HG03025 (cell line): ENCODE measurements at regions not wholly inside any gene's neighbourhood (a gene's known extent, or its start where the extent isn't known, plus 50 kb on each side); places are given as distances from the start of the nearest gene placed in this dataset.
"Not testable (repeated sequence)": the region's sequence is repeated elsewhere in the genome, so short reads cannot be mapped to it uniquely, and the experiment has no call there.

Experiments
- ATAC-seq: cut with Tn5 transposase; IDR thresholded peaks from one replicate; pipeline ENCODE4 v1.9.1; 2021; ENCODE audit warnings: mild to moderate bottlenecking, moderate library complexity; ENCODE audit not compliant: unreplicated experiment, low FRiP score

DNA sequence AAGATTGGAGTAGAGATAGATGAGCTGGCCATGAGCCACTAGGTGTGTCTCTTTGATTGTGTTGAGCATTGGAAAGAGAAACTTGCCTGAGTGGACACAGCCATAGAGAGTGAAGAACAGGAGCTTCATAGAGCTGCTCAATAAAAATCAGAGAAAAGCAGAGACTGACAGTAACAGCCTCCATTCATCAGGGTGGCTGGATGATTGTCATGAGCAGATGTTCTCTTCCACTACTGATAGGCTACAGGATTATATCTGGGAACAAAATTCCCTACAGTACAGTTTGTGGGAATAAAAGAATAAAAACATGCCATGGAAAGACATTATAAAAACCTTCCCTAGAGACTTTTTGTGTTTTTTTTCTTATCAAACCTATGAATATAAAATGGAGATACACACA lies 404.8 kb upstream of the ACVR2A start:
- ATAC-seq = no peak

DNA sequence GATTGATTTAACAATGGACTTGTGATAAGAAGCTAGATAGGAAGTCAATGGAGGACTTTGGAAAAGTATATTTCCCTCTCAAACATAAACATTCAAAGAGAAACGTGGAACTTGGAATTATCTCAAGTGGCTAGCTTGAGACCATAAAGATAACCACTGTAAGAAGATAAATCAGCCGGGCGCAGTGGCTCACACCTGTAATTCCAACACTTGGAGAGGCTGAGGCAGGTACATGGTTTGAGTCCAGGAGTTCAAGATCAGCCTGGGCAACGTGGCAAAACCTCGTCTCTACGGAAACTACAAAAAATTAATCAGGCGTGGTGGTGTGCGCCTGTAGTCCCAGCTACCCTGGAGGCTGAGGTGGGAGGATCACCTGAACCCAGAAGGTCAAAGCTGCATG lies 405.9 kb upstream of the ACVR2A start:
- ATAC-seq = no peak

DNA sequence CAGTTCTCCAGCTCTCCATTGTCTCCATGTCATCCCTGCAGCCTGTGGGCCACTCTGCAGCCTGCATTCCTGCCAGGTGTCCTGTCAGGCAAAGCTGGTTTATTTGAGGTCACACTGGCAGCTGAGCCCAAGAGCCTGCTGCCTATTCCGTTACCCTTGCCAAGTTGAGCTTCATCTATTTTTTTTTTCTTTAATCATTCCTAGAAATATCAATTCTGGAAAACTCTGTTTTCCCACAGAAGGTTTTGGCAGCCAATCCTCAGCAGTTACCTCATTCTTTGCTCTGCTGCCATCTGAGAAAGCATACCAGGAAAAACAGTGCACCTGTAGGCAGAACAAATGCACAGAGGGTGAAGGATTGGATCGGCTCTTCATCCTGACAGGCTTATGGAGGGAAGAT lies 411.0 kb upstream of the ACVR2A start:
- no peak for ATAC-seq

DNA sequence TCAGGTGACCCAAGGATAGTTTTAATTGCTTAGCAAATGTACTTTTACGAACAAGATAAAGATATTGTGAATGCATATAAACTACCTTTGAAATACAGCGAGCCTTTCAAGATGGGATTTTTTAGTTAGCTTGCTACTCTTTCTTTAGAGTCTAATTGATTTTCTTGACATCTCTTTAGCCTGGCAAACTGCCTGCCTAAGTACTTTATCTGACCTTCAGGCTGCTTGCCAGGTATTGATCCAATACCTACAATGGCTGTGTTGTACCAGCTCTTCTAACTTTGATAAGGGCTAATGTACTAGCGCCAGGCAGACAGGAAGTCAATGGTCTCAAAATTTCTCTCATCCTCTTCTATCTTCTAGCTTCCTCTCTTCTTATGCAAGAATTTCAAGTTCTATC lies 414.4 kb upstream of the ACVR2A start:
- ATAC-seq = no peak

DNA sequence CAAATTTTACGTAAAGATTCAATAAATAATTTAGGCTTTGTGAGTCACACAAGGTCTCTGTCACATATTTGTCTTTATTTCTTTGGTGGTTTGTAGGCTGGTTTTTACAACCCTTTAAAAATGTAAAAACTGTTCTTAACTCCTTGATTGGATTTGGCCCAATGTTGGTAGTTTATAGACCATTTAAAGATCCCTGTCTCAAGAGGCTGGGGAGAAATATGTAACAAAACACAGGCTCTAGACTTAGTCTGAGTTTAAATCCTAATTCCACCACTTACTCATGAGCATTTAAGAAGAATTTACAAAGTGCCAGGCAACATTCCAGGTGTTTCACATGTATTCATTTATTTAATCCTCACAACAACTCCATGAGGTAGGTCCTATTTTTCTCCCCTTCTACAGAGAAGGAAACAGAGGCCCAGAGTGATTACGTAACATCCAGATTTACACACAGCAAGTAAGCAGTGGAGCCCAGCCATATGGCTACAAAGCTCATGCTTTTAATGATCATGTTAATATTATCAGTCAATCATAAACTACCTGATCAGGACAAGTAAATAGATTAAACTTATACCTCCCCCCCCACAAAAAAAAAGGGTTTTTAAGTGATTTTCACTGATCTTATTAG lies 416.6 kb upstream of the ACVR2A start:
- ATAC-seq = no peak

DNA sequence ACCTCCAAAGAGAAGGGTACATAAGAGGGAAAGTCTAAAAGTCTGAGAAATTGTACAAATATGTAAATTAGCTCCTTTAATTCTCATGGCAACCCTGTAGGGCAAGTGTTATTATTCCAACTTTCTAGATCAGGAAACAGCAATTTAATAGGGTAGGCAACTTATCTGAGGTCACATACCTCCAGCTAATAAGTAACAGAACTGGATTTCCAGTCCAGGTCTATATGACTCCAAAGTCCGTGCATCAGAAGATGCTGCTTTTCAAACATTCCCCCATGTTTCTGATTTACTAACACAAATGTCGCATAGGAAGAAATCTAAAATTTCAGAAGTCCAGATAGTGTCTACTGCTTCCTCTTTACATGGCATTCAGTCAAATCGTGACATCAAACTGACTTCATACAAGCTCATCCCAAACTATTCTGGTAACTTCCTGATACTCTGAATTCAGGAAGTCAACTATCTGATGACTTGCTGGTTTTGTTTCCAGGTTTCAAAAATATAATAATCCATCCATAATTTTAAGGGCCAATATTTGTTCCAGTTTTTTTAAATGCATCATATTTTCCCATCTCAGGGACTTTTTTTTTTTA lies 419.3 kb upstream of the ACVR2A start:
- ATAC-seq = no peak

DNA sequence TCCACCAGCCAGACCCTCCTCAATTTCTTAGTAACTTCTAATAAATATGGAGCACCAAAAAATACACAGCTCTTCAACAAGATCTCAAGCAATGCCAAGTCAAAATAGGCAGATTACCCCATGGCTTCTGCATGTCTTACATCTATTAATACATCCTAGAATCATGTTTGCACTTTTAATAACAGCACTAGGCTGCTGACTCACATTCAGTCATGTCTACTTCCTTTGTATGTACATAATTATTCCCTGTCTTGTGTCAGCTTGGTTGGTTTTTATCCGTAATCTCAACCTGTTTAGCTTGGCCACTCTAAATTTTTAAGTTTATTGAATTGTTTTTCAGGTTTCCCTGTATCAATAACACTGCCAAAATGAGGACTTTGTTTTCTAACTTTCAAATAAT lies 420.1 kb upstream of the ACVR2A start:
- ATAC-seq = no peak

DNA sequence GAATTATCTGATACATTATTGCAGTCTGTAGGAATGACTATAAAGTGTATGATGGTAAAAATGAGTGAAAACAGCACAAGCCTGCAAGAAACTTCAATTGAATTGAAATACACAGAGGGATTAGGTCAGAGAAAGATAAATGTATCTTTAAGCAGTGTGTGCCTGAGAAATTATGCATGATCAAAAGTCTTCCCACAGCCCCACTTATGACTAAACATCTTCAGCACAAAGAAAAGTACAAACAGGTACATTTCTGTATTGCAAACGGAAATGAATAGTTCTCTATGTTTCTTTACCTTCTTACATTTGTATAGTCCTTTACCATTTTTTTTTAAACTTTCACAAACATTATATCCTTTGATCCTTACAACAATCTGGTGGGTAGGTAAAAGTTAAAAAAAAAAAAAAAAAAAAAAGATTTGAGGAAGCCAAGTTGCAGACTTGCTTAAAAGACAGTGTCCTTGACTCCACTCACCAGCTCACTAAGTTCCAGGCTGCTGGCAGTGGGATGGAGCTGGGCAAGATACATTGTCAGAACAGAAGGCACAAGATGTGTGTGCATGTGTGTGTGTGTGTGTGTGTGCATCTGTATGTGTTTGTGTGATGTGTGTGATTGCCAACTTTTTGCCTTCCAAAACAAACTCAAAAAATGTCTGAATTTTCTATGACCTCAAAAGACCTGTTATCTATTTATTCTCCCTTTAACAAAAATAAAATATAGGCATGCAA lies 423.7 kb upstream of the ACVR2A start:
- ATAC-seq = no peak

DNA sequence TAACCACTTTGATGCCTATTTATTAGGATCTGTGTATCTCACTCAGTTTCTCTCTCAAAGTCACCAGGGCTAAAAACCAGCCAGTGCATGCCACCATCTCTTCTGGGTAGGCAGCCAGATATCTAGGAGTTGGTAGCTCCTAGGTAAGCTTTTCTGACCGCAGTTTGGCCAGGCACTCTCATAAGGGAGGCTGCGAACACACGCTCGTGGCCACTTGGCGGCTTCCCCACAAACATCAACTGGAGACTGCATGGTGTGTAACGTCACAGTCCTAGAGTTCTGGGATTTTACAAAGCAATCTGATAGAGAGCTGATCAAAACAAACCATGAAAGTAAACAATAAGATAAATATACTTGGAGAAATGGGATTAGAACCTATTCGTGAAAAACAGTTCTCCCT lies 424.3 kb upstream of the ACVR2A start:
- ATAC-seq = no peak

DNA sequence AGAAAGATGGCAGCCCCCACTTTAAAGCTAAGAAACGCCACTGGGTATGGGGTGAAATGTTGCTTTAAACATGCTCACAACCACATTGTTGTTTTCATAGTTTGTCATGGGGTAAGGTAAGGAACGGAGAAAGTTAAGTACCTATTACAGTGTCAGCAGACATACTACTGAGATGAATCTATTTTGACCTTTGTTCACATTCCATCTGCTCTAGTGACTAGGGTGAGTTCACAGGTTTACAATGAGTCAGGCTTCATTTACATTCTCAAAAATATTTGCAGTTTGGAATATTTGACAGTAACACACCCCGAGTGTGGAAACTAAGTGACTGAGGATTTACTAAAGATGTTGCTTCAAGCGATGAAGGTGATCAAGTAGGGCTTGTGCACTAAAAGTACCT lies 428.7 kb upstream of the ACVR2A start:
- ATAC-seq = no peak

DNA sequence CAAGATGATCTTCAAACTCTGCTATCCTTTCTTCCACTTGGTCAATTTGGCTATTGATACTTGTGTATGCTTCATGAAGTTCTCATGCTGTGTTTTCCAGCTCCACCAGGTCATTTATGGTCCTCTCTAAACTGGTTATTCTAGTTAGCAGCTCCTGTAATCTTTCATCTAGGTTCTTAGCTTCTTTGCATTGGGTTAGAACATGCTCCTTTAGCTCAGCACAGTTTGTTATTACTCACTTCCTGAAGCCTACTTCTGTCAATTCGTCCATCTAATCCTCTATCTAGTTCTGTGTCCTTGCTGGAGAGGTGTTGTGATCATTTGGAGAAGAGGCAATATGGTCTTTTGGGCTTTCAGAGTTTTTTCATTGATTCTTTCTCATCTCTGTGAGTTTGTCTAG lies 430.2 kb upstream of the ACVR2A start:
- ATAC-seq = not testable (repeated sequence)

DNA sequence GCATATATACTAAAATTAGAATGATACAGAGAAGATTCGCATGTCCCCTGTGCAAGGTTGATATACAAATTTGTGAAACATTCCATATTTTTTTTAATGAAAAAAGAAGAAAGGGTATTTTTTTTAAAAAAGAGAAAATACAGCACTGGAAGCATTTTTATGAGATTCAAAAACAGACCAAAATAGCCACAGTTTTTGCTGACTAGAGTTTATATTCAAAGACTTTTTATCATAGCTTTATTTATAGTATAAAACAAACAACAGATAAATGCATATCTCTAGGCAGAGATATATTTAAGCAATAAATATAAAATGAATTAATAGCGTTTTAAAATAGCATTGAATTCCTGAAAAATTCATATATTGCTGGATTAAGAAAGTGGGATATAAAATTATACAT lies 436.5 kb upstream of the ACVR2A start:
- no peak for ATAC-seq

DNA sequence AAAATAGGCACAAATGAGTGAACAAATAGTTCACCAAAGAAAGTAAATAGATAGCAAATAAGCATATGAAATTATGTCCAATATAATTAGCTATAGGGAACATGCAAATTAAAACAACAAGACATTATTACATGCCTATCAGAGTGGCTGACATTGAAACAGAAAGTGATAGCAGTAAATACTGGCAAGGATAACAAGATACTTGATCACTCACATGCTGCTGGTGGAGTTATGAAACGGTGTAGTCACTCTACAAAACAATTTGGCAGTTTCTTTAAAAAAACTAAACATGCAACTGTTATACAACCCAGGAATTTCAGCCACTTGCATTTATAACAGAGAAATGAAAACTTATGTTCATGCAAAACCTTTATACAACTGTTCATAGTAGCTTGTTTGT lies 439.2 kb upstream of the ACVR2A start:
- ATAC-seq = peak; percentile 59

DNA sequence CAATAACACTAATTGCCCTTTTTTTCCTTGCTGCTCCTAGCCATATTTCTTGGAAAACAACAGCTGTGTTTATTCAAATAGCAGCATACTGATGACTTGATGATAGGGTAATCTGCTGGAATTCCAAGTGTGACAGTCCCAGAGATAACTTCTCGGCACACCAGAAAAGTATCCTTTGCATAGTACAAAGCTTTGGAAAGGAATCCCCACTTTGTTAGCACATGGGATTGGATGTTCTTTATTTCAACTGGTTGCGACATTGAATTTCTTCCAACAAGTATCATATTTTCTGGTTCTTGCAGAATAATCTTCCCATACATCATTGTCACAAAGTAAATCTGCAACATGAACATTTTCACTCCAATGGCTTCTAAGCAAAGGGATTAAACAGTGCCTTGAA lies 445.8 kb upstream of the ACVR2A start:
- ATAC-seq = no peak

DNA sequence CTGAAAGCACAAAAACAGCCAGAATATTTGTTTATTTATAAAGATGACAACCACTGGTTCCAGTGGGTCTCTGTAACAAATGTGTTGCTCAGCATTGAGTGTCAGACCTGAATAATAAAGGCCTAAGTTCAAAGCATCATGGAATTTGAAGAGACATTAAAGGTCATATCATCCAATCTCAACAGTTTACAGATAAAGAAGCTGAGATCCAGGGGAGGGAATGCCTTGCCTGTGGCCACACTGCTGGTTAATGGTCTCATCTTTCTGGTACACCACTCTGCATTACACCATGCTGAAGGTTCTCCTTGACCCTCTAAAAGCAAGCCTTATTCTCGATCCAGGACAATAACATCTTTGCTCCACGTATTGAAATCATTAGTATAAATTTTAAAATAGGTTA lies 446.5 kb upstream of the ACVR2A start:
- no peak for ATAC-seq

DNA sequence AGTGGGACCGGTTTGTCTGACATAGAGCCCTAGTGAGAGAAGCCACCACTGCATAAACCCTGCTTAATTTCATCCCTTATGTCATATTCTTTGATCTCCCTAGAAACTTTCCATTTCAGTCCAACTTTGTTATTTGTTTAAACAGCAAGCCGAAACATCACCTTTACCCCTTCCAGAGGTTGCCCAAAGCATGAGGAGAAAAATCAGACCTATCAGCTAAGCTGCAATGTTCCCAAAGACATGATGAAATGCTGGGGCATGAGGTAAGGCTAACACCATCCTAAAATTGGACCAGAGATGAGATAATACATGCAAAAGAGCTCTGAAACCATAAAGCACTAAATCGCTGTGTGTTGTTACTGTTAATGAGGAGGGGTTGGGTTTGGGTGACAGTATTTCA lies 447.9 kb upstream of the ACVR2A start:
- ATAC-seq = no peak

DNA sequence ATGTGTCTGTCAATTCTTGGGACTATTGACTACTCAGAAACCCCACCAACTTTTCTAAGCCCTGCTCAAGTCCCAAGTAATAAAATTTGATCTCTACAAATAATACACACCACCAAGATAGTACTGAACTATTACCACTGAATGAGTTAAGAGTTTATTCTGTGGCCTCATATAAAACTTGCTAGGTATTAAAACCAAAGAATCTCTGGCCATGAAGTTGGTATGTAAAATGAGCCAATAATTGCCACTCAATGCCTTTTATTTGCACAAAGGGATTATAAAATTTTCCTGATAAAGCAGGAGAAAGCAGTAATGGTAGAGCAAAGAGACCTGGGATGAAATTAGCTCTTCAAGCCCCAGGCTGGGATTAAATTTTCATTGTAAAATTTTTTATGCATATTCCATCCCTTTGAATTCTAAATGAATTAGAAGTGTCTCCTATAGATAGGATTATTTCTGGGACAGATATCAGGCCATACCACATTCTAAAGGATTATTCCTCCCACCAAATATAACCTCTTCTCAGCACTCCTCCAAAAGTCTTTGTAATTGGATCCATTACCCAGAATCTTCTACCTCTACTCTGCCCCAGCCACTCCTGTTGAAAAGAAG lies 450.5 kb upstream of the ACVR2A start:
- ATAC-seq = no peak

DNA sequence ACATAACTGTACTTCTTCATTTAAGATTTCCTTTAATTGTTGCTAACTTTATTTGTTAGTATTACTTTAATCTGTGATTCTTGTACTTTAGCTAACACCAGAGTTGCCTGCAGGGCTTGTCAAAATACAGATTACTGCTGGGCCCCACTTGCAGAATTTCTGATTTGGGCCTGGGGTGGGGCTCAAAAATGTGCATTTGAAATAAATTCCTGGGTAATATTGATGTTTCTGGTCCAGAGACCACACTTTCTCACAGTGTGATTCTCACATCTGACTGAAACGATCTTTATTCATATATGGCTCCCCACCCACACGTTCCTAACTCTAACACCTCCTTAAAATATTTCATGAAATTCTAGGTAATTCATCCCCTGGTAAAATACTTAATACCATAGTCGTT lies 452.6 kb upstream of the ACVR2A start:
- no peak for ATAC-seq

DNA sequence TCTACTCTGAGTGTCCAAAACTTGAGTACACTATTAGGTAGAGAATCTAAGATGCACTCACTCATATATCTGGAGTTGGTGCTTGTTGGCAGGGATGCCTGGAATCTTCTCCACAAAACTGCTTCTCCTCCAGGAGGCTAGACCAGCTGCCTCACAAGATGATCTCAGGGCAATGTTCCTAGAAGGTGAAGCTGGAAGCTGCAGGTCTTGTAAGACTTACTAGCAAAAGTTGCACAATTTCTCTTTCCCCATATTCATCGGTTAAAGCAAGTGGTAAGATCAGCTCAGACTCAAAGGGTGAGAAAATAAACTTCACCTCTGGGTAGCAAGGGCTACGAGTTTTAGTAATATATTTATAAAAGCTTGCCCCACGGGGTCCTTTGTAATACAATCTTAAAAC lies 454.4 kb upstream of the ACVR2A start:
- ATAC-seq = no peak

DNA sequence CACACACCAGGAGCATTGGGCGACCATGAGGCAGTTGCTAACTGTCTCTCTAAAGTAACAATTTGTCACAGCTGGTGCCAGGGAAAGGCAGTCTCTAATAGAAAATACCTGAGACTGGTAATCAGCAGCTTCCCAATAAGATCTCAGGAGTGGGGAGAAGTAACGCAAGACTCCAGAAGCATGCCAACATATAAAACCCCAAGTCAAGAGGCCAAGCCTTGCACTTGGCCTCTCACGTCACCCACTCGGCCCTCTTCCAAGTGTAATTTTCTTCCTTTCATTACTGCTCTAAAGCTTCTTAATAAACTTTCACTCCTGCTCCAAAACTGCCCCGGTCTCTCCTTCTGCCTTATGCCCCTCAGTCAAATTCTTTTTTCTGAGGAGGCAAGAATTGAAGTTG lies 455.6 kb upstream of the ACVR2A start:
- ATAC-seq = no peak

DNA sequence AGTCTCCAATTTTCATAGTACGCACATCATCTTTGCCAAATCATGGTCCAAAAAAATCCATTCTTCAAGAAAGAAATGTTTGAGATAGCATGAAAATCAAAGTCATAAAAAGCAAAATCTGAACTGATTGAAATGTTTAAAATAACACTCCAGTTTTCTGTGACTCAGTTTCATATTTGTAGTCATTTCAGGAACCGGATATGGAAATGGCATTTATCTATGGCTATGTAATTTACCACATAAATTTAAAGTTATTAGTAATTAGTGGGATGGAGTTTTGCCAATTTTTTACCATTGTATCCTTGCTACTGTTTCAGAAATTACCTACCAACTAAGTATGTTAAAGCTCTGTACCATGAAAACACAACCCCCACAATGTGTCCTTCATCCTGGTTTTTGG lies 456.6 kb upstream of the ACVR2A start:
- no peak for ATAC-seq

DNA sequence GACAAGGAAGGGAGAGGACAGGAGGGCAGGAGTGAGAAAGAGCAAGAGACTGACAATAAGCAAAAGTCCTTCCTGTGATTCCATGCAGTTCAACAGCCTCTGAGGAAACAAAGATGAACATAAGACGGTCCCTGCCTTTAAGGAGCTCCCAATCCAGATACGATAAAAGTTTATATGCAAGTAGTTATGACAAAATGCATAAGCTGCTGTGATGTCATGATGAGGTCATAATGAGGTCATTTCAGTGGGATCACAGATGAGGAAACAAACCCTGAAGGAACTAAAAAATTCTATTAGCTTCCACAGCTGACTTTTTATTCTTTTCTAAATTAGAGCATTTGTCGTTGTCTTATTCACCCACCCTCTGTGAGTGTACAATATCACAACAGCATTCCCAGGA lies 458.5 kb upstream of the ACVR2A start:
- ATAC-seq = no peak
